HepG2 (cell line): ENCODE measurements at regions not wholly inside any gene's neighbourhood (a gene's known extent, or its start where the extent isn't known, plus 50 kb on each side); places are given as distances from the start of the nearest gene placed in this dataset.

Source experiments
- CREB1 ChIP-seq, 2 experiments: fragments of 450-650 bp in 1 of 2; IDR thresholded peaks; 2 replicates each; pipeline ENCODE4 v1.6.1; 2016 to 2017; ENCODE audit warnings: control low read depth in 1 of 2, mild to moderate bottlenecking in 1 of 2, missing compliant biosample characterization in 1 of 2, missing genetic modification characterization in 1 of 2
- CTCF ChIP-seq: sonication (generic); formaldehyde crosslinking; IDR thresholded peaks from 2 replicates; pipeline ENCODE4 v1.5.0; 2020; ENCODE audit warnings: mild to moderate bottlenecking, missing genetic modification reagents, moderate library complexity
- EZH2 ChIP-seq: conservative IDR thresholded peaks from 2 replicates; pipeline ENCODE4 v1.6.1; 2012; ENCODE audit warnings: mild to moderate bottlenecking, low read depth, low read length, moderate library complexity
- NCOA5 ChIP-seq: sonication (generic); formaldehyde crosslinking; IDR thresholded peaks from 2 replicates; pipeline ENCODE4 v1.4.0; 2020; ENCODE audit warnings: missing genetic modification reagents
- POLR2AphosphoS2 ChIP-seq: IDR thresholded peaks from 2 replicates; pipeline ENCODE4 v1.6.1; 2011; ENCODE audit warnings: low read depth, low read length, improper control_type of control experiment
- TAF1 ChIP-seq: sonication (generic); formaldehyde crosslinking; IDR thresholded peaks from 2 replicates; pipeline ENCODE4 v1.4.0; 2020; ENCODE audit warnings: missing genetic modification reagents
- TCF7 ChIP-seq: sonication (generic); IDR thresholded peaks from 2 replicates; pipeline ENCODE4 v1.6.1; 2016; ENCODE audit warnings: antibody characterized with exemption, low read depth
- ZBTB34 ChIP-seq: sonication (generic); formaldehyde crosslinking; IDR thresholded peaks from 2 replicates; pipeline ENCODE4 v1.8.0; 2022; ENCODE audit warnings: mild to moderate bottlenecking, missing genetic modification reagents
- ZFP36 ChIP-seq: fragments of 150-350 bp; IDR thresholded peaks from 2 replicates; pipeline ENCODE4 v1.6.1; 2018; ENCODE audit warnings: borderline replicate concordance, low read length, low read depth; ENCODE audit not compliant: partially characterized antibody
- ZNF292 ChIP-seq: sonication (generic); formaldehyde crosslinking; IDR thresholded peaks from 2 replicates; pipeline ENCODE4 v1.8.1; 2022; ENCODE audit warnings: mild to moderate bottlenecking, low read depth, missing genetic modification reagents, borderline replicate concordance
- ZNF34 ChIP-seq: sonication (generic); formaldehyde crosslinking; IDR thresholded peaks from 2 replicates; pipeline ENCODE4 v1.4.0; 2020; ENCODE audit warnings: mild to moderate bottlenecking, missing genetic modification reagents, borderline replicate concordance
- ZNF343 ChIP-seq: sonication (generic); formaldehyde crosslinking; IDR thresholded peaks from 2 replicates; pipeline ENCODE4 v1.4.0; 2020; ENCODE audit warnings: mild to moderate bottlenecking, missing genetic modification reagents
- ZNF629 ChIP-seq: sonication (generic); formaldehyde crosslinking; conservative IDR thresholded peaks from 2 replicates; pipeline ENCODE4 v1.5.0; 2020; ENCODE audit warnings: missing genetic modification reagents
- TF ChIP-seq, protein P1 (sequence below): sonication (generic); formaldehyde crosslinking; IDR thresholded peaks from 2 replicates; pipeline ENCODE4 v1.5.0; 2020; ENCODE audit warnings: mild to moderate bottlenecking, missing genetic modification reagents

DNA sequence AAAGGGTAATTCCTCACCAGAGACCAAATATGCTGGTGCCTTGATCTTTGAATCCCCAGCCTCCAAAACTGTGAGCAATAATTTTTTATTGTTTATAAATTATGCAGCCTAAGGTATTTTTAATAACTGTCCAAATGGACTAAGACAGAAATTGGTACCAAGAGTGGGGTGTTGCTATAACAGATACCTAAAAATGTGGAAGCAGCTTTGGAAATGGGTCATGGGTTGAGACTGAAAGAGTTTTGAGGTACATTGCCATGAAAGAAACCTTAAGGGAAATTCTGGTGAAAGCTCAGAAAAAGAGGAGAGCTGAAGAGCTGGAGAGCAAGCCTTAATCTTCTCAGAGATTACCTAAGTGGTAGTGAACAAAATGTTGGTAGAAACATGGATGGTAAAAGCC lies 378.2 kb downstream of the NXPE2 start:
- TF ChIP-seq TCF7: no peak
- no peak for TF ChIP-seq ZFP36
- TF ChIP-seq NCOA5 (CRISPR knock-in tag): no peak
- no peak for TF ChIP-seq ZNF34 (CRISPR knock-in tag)
- TF ChIP-seq ZBTB34 (CRISPR knock-in tag): no peak
- TF ChIP-seq POLR2AphosphoS2: no peak
- TF ChIP-seq TAF1 (CRISPR knock-in tag): no peak
- TF ChIP-seq ZNF629 (CRISPR knock-in tag): no peak
- no peak for TF ChIP-seq EZH2
- TF ChIP-seq, protein P1, sequence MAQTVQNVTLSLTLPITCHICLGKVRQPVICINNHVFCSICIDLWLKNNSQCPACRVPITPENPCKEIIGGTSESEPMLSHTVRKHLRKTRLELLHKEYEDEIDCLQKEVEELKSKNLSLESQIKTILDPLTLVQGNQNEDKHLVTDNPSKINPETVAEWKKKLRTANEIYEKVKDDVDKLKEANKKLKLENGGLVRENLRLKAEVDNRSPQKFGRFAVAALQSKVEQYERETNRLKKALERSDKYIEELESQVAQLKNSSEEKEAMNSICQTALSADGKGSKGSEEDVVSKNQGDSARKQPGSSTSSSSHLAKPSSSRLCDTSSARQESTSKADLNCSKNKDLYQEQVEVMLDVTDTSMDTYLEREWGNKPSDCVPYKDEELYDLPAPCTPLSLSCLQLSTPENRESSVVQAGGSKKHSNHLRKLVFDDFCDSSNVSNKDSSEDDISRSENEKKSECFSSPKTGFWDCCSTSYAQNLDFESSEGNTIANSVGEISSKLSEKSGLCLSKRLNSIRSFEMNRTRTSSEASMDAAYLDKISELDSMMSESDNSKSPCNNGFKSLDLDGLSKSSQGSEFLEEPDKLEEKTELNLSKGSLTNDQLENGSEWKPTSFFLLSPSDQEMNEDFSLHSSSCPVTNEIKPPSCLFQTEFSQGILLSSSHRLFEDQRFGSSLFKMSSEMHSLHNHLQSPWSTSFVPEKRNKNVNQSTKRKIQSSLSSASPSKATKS (CRISPR knock-in tag): no peak
- no peak for TF ChIP-seq CTCF
- TF ChIP-seq CREB1 (IDR thresholded peaks at IDR 0.05): no peak
- TF ChIP-seq CREB1 (CRISPR knock-in tag; IDR thresholded peaks at IDR 0.05): no peak
- TF ChIP-seq ZNF292 (CRISPR knock-in tag): no peak
- no peak for TF ChIP-seq ZNF343 (CRISPR knock-in tag)
